HG03095 (cell line): ENCODE measurements at regions not wholly inside any gene's neighbourhood (a gene's known extent, or its start where the extent isn't known, plus 50 kb on each side); places are given as distances from the start of the nearest gene placed in this dataset.
"Not testable (repeated sequence)": the region's sequence is repeated elsewhere in the genome, so short reads cannot be mapped to it uniquely, and the experiment has no call there.

ENCODE experiments used
- ATAC-seq: cut with Tn5 transposase; IDR thresholded peaks from one replicate; pipeline ENCODE4 v1.9.1; 2021; ENCODE audit warnings: moderate library complexity; ENCODE audit not compliant: unreplicated experiment

- ATAC-seq = no peak
These were observed 163.5 kb downstream of the MC4R start for GRCh38 chr18:60209042-60209441.

GRCh38 chr18:60202708-60203107, 169.9 kb downstream of the MC4R start:
- ATAC-seq = no peak

DNA sequence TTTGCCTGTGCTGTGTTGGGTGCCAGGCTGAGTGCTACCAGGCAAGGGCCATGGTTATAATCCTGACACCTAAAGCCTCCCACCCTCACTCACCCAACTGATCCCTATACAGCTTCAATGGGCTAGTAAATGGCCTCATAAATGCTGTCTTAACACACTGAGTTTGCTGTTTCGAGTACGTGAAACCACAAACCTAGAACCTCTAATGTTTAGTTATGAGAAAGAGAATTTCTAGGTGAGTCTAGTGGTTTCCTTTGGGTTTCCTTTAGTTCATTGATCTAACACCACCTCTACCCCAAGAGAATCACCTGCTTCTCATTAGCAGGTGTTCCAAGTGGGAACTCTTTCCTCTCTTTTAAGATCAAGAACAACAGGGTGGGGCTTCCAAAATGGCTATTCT, 172.0 kb downstream of the MC4R start:
- ATAC-seq = no peak

DNA sequence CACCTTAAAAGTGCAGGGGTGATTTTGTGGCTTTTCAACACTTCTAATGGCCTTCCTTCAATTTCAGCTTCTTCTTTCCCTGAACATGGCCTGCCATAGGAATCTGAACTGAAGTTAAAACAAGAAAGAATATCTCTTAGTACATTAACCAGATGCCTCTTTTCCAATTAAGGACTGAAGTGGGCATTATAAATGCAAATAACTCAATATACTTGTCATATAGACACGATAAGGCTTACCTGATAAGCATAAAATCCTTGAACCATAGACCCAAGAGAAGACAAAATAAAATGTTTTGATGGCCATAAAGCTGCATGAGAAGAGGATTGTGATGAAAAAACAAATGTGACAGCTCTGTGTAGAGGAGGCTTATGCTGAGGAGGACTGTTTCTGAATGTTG, 173.1 kb downstream of the MC4R start:
- no peak for ATAC-seq

DNA sequence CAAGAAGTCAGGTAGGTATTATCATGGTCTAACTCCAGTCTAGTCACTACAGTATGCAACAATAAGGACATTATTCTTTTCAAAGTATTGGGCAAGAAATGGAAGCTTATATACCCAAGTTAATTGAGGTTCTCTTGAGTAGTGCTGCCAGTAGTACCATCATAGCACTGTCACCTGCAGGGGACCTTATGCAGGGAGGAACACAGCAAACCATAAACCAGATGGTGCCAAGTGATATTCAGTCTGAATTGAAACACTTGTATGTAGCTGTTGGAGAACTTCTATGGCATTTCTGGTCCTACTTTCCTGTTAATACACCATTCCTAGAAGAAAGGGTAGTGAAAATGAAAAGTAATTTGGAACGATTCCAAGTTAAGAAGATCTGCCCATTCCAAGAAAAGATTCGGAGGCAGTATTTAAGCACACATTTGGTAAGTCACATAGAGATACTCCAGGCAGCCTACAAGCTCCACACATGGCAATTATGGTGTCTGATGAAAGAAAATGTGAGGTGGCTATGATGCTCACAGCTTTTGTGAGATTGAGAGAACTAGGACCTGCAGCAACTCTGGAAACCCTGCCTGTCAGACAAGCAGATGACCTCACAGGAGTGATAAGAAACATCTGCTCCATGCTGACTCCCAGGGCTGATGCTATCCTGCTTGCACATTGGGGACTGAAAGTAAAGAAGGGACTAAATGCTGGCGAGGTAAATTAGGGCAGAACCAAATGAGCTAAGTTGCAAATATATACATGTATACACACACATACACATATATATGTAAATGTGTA, 174.7 kb downstream of the MC4R start:
- ATAC-seq = no peak

DNA sequence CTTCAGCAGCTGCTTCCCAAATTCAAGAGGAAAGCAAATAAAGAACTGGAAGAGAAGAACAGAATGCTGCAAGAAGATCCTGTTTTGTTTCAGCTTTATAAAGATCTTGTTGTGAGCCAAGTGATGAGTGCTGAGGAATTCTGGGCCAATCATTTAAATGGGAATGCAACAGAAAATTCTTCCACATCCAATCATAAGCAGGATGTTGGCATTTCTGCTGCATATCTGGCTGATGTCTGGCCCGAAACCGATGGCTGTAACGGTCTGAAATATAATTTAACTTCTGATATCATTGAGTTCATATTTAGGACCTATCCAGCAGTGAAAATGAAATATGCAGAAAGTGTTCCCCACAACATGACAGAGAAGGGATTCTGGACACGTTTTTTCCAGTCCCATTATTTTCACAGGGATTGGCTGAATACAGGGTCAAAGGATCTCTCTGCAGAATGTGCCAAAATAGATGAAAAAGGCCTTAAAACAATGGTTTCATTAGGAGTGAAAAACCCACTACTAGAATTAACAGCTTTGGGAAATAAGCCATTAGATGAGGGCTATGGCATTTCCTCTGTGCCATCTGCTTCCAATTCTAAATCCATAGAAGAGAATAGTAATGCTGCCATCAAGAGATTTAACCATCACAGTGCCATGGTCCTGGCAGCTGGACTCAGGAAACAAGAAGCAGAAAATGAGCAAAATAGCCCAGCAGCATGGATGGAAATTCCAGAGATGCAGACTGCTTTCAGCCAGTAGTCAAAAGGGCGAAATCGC, 175.6 kb downstream of the MC4R start:
- ATAC-seq = no peak

DNA sequence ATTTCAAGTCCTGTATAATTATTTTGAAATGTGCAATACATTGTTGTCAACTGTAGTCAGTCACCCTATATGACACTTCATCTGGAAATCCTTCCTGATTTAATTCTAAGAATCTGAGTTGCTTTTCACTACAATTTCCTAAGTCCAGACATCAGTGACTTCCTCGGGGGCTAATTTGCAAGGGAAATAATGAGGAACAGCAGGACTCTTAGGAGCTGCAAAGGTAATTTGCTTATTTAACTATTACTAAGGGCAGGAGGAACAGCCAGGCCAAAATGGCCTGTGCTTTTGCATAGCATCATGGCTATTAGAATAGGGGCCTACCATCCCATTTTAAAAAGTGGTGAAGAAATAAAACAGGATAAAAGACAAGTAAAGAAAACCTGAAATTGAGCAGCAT, 178.8 kb downstream of the MC4R start:
- ATAC-seq = no peak

DNA sequence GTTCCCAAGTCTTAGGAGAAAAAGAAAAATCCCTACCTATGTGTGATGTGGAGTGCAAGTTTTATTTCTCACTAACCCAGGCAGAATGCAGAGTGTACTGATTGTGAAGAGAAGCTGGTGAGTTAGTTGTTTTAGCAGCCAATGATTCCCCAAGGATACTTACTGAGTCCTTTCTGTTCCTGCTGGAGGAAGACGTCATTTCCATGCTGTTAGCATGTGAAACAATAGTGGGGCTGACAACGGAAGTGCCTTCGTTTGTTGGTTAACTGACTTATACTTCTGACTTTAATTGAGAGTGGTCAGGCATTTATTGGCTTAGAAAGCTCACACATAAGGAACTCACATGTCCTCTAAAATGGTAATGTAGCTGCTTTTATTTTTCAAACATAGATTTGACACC, 180.6 kb downstream of the MC4R start:
- ATAC-seq = no peak

GRCh38 chr18:60189856-60190255, 182.7 kb downstream of the MC4R start:
- no peak for ATAC-seq

GRCh38 chr18:60188958-60189357, 183.6 kb downstream of the MC4R start:
- no peak for ATAC-seq

DNA sequence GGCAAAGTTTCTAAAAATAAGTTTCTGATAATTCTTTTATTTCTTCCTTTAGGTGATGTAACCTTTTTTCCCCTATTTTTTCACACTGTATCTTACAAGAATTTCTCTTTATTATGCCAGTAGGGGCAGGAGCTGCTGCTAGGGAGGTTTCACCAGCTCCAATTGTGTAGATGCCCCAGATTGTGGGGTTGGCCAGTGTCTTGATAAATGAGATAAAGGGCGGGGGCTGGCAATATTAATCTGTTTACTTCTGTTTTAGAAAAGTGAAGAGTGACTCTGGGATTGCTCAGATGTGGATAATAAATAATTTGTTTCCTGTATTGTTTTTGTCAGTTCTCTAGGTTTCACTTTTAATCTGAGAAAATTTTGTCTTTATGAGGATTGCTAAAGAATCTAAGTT, 190.4 kb downstream of the MC4R start:
- no peak for ATAC-seq

- ATAC-seq = no peak
These were observed 191.9 kb downstream of the MC4R start for GRCh38 chr18:60180671-60181070.

DNA sequence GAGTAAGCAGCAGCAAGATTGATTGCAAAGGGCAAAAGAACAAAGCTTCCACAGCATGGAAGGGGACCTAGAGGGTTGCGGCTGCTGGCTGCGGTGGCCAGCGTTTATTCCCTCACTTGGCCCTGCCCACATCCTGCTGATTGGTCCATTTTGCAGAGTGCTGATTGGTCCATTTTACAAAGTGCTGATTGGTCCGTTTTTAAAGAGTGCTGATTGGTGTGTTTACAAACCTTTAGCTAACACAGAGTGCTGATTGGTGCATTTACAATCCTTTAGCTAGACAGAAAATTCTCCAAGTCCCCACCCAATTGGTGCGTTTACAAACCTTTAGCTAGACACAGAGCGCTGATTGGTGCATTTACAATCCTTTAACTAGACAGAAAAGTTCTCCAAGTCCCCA, 194.4 kb downstream of the MC4R start:
- not testable (repeated sequence) for ATAC-seq

GRCh38 chr18:60176259-60176658, 196.3 kb downstream of the MC4R start:
- ATAC-seq = no peak

DNA sequence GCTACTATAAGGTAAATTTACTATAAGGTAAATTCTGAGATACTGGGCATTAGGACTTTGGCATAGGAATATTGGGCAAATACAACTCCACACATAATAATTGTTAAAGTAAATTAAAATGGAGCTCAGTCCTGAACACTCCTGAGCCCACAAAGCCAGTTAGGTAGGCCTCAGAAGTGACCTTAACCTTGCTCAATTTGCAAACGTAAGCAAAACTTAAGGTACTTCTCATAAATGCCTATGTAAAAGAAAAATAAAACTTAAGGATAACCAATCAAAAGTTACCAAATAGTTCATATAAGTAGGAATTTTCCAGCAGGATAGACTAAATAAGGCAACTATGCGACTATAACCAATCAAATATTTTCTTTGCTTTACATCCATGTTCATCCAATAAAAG, 197.7 kb downstream of the MC4R start:
- ATAC-seq = no peak

- ATAC-seq = no peak
These were observed 200.5 kb downstream of the MC4R start for GRCh38 chr18:60172030-60172429.

GRCh38 chr18:60163622-60164021, 209.0 kb downstream of the MC4R start:
- ATAC-seq = peak; percentile 49

- no peak for ATAC-seq
These were observed 210.2 kb downstream of the MC4R start for GRCh38 chr18:60162388-60162787.

DNA sequence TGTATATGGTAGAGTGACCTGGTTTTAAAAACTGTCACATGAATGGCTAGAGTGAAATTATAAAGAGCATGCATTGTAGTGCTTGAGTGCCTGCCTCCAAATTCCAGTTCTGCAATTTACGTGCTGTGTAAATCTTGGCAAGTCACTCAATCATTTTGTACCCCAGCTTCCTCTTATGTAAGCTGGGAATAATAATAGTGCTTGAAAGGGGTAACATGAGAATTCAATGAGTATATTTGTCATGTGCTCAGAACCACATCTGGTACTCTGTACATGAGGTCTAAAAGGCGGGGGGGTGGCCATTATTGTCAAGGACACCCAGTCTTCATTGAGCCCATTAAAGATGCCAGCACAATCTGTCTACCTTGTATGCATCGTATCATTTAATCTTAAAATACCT, 214.8 kb downstream of the MC4R start:
- no peak for ATAC-seq

DNA sequence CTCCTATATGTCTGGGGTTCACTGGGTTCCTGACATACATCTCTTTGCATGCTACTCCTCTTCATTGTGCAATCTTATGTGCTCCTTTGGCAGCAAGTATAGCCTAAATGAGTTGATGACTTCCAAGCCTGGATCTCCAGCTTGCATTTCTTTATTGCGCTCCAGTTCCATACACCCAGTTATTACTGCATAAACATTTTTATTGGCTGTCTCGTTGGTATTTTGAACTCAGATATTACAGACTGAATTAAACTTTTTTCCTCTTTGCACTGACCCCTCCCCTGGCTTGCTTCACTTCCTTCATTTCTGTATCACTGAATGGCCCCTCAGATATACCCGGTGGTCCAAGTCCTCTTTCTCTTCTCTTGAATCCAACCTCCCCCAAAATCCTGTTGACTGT, 219.2 kb downstream of the MC4R start:
- ATAC-seq = no peak

- no peak for ATAC-seq
These were observed 223.3 kb downstream of the MC4R start for GRCh38 chr18:60149316-60149715.

DNA sequence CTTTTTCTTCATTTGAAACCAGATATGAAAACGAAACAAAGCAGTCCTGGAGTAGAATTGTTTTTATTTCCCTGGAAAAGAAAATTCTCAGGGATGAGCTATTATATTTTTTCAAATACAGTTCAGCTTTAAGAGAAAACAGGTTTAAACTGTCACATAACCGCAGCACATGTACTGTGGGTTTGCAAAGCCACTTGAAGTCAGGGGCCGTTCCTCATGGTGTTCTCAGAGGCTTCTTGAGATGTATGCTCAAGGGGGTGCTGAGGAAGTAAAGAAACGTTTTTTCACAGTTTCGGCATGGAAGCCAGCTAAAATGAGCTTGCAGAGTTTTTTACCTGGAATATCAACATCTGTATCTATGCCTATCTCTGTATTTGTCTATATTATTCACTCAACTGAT, 225.3 kb downstream of the MC4R start:
- ATAC-seq = no peak
